Uterus (tissue), 2 donors: ENCODE measurements at regions not wholly inside any gene's neighbourhood (a gene's known extent, or its start where the extent isn't known, plus 50 kb on each side); places are given as distances from the start of the nearest gene placed in this dataset.

Experiments used
- POLR2A ChIP-seq, 2 donors: fragments of 450-650 bp; IDR thresholded peaks; one replicate each; pipeline ENCODE4 v1.6.1; 2016; ENCODE audit warnings: antibody characterized with exemption in 2 of 2, mild to moderate bottlenecking in 1 of 2, moderate library complexity in 1 of 2
- TF ChIP-seq, protein P1 (sequence below), 4 experiments: fragments of 200-600 bp in 2 of 4; fragments of 450-650 bp in 2 of 4; sonication (generic) in 2 of 4; IDR thresholded peaks; one replicate each; pipeline ENCODE4 v1.5.1; 2016 to 2019; ENCODE audit warnings: antibody characterized with exemption in 4 of 4, mild to moderate bottlenecking in 2 of 4, moderate library complexity in 1 of 4

- TF ChIP-seq, protein P1, sequence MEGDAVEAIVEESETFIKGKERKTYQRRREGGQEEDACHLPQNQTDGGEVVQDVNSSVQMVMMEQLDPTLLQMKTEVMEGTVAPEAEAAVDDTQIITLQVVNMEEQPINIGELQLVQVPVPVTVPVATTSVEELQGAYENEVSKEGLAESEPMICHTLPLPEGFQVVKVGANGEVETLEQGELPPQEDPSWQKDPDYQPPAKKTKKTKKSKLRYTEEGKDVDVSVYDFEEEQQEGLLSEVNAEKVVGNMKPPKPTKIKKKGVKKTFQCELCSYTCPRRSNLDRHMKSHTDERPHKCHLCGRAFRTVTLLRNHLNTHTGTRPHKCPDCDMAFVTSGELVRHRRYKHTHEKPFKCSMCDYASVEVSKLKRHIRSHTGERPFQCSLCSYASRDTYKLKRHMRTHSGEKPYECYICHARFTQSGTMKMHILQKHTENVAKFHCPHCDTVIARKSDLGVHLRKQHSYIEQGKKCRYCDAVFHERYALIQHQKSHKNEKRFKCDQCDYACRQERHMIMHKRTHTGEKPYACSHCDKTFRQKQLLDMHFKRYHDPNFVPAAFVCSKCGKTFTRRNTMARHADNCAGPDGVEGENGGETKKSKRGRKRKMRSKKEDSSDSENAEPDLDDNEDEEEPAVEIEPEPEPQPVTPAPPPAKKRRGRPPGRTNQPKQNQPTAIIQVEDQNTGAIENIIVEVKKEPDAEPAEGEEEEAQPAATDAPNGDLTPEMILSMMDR (IDR thresholded peaks at IDR 0.05) = no peak
- TF ChIP-seq POLR2A (IDR thresholded peaks at IDR 0.05) = no peak
Observed at GRCh38 chr3:145696011-145696410, 465.0 kb downstream of the PLOD2 start.
